Activated CD4-positive, alpha-beta memory T cell treated with anti-CD3 and anti-CD28 coated beads for 36 hours (primary cell): ENCODE measurements at regions not wholly inside any gene's neighbourhood (a gene's known extent, or its start where the extent isn't known, plus 50 kb on each side); places are given as distances from the start of the nearest gene placed in this dataset.
"Not testable (repeated sequence)": the region's sequence is repeated elsewhere in the genome, so short reads cannot be mapped to it uniquely, and the experiment has no call there.

ENCODE experiments used
- CTCF ChIA-PET: fragments of 350-600 bp; sonication (Branson Sonifier 250); formaldehyde crosslinking; loops from one replicate; lab custom pipeline; 2021; ENCODE audit warnings: antibody characterized with exemption, inconsistent platforms; lab: Charles Lee
- POLR2A ChIA-PET: fragments of 350-600 bp; sonication (Branson Sonifier 250); formaldehyde crosslinking; loops from one replicate; lab custom pipeline; 2021; ENCODE audit warnings: antibody characterized with exemption; lab: Charles Lee
- DNase-seq: peaks from one replicate; pipeline ENCODE4 v3.0.0-alpha.2; 2020
- H3K27ac Mint-ChIP-seq: one replicate; pipeline ENCODE4 v1.8.0; 2021; ENCODE audit warnings: mixed read lengths
- H3K27me3 Mint-ChIP-seq: one replicate; pipeline ENCODE4 v1.8.0; 2021; ENCODE audit warnings: mixed read lengths
- H3K36me3 Mint-ChIP-seq: one replicate; pipeline ENCODE4 v1.8.0; 2021; ENCODE audit warnings: mixed read lengths
- H3K4me1 Mint-ChIP-seq: one replicate; pipeline ENCODE4 v1.8.0; 2021; ENCODE audit warnings: low read depth, mixed read lengths
- H3K4me3 Mint-ChIP-seq: one replicate; pipeline ENCODE4 v1.8.0; 2021; ENCODE audit warnings: mild to moderate bottlenecking, mixed read lengths
- H3K9me3 Mint-ChIP-seq: one replicate; pipeline ENCODE4 v1.8.0; 2021; ENCODE audit warnings: mixed read lengths
- intact Hi-C: fragments of 100-400 bp; cut with micrococcal nuclease; formaldehyde crosslinking; loops from one replicate; pipeline ENCODE4 v1.15.1; 2023

- H3K36me3 Mint-ChIP-seq: no peaks in the 10 kb centered on the region
- CTCF ChIA-PET: no interaction called here
- no peak overlapping the region for H3K27ac Mint-ChIP-seq
- H3K9me3 Mint-ChIP-seq: peaks cover 2% of the 10 kb centered on the region
- no peak for DNase-seq
- H3K4me3 Mint-ChIP-seq: no peak overlapping the region
- POLR2A ChIA-PET: no interaction called here
- no peaks in the 10 kb centered on the region for H3K27me3 Mint-ChIP-seq
- H3K4me1 Mint-ChIP-seq: no peaks in the 10 kb centered on the region
- intact Hi-C loops: no loop called here
Measured at GRCh38 chr4:189507060-189507459, 433.6 kb upstream of the FRG1 start.

- H3K36me3 Mint-ChIP-seq: no peaks in the 10 kb centered on the region
- no peak overlapping the region for H3K4me3 Mint-ChIP-seq
- peaks cover 2% of the 10 kb centered on the region for H3K9me3 Mint-ChIP-seq
- H3K4me1 Mint-ChIP-seq: no peaks in the 10 kb centered on the region
- H3K27ac Mint-ChIP-seq: no peak overlapping the region
- no peak for DNase-seq
- H3K27me3 Mint-ChIP-seq: no peaks in the 10 kb centered on the region
- intact Hi-C loops: no loop called here
- POLR2A ChIA-PET: no interaction called here
- CTCF ChIA-PET: no interaction called here
Measured at GRCh38 chr4:189510601-189511000, 430.1 kb upstream of the FRG1 start.

GRCh38 chr4:189511581-189511980 lies 429.1 kb upstream of the FRG1 start:
- DNase-seq: no peak
- ChIA-PET POLR2A (no interaction called here), CTCF (no interaction called here)
- intact Hi-C loops: no loop called here
- no peak overlapping the region for H3K4me3 Mint-ChIP-seq
- H3K36me3 Mint-ChIP-seq: no peaks in the 10 kb centered on the region
- peaks cover 2% of the 10 kb centered on the region for H3K9me3 Mint-ChIP-seq
- H3K27ac Mint-ChIP-seq: no peak overlapping the region
- H3K4me1 Mint-ChIP-seq: no peaks in the 10 kb centered on the region
- no peaks in the 10 kb centered on the region for H3K27me3 Mint-ChIP-seq

GRCh38 chr4:189513421-189513820 lies 427.3 kb upstream of the FRG1 start:
- intact Hi-C loops: no loop called here
- Mint-ChIP-seq H3K27ac (no peak overlapping the region), H3K4me1 (no peaks in the 10 kb centered on the region), H3K27me3 (no peaks in the 10 kb centered on the region), H3K4me3 (no peak overlapping the region), H3K36me3 (no peaks in the 10 kb centered on the region), H3K9me3 (peaks cover 2% of the 10 kb centered on the region)
- ChIA-PET POLR2A (no interaction called here), CTCF (no interaction called here)
- no peak for DNase-seq

- H3K36me3 Mint-ChIP-seq: no peaks in the 10 kb centered on the region
- intact Hi-C loops: no loop called here
- ChIA-PET CTCF (no interaction called here), POLR2A (no interaction called here)
- peaks cover 2% of the 10 kb centered on the region for H3K9me3 Mint-ChIP-seq
- H3K27me3 Mint-ChIP-seq: no peaks in the 10 kb centered on the region
- H3K4me3 Mint-ChIP-seq: no peak overlapping the region
- DNase-seq: no peak
- no peaks in the 10 kb centered on the region for H3K4me1 Mint-ChIP-seq
- no peak overlapping the region for H3K27ac Mint-ChIP-seq
Measured at GRCh38 chr4:189514209-189514608, 426.5 kb upstream of the FRG1 start.

GRCh38 chr4:189516902-189517301 lies 423.8 kb upstream of the FRG1 start:
- H3K4me3 Mint-ChIP-seq: no peak overlapping the region
- no peaks in the 10 kb centered on the region for H3K27me3 Mint-ChIP-seq
- intact Hi-C loops: no loop called here

GRCh38 chr4:189519186-189519585 lies 421.5 kb upstream of the FRG1 start:
- Mint-ChIP-seq H3K4me3 (no peak overlapping the region), H3K27me3 (no peaks in the 10 kb centered on the region), H3K27ac (no peak overlapping the region), H3K36me3 (no peaks in the 10 kb centered on the region), H3K9me3 (peaks cover 2% of the 10 kb centered on the region), H3K4me1 (no peaks in the 10 kb centered on the region)
- POLR2A ChIA-PET: no interaction called here
- DNase-seq: no peak
- intact Hi-C loops: no loop called here
- CTCF ChIA-PET: no interaction called here

More at GRCh38 chr4:189516902-189517301, 423.8 kb upstream of the FRG1 start:
- no peak overlapping the region for H3K27ac Mint-ChIP-seq
- ChIA-PET POLR2A (no interaction called here), CTCF (no interaction called here)
- DNase-seq: no peak
- no peaks in the 10 kb centered on the region for H3K36me3 Mint-ChIP-seq
- H3K9me3 Mint-ChIP-seq: no peaks in the 10 kb centered on the region
- no peaks in the 10 kb centered on the region for H3K4me1 Mint-ChIP-seq

GRCh38 chr4:189525304-189525703 lies 415.4 kb upstream of the FRG1 start:
- POLR2A ChIA-PET: no interaction called here
- no peaks in the 10 kb centered on the region for H3K27me3 Mint-ChIP-seq
- no peaks in the 10 kb centered on the region for H3K36me3 Mint-ChIP-seq
- no peak overlapping the region for H3K27ac Mint-ChIP-seq
- no peak overlapping the region for H3K4me3 Mint-ChIP-seq
- DNase-seq: no peak
- H3K9me3 Mint-ChIP-seq: peaks cover 30% of the 10 kb centered on the region
- CTCF ChIA-PET: no interaction called here
- intact Hi-C loops: no loop called here
- H3K4me1 Mint-ChIP-seq: no peaks in the 10 kb centered on the region

GRCh38 chr4:189530848-189531247 lies 409.8 kb upstream of the FRG1 start:
- CTCF ChIA-PET: no interaction called here
- POLR2A ChIA-PET: no interaction called here
- peaks cover 29% of the 10 kb centered on the region for H3K9me3 Mint-ChIP-seq

GRCh38 chr4:189533603-189534002 lies 407.1 kb upstream of the FRG1 start:
- Mint-ChIP-seq H3K27me3 (no peaks in the 10 kb centered on the region), H3K27ac (no peak overlapping the region), H3K36me3 (no peaks in the 10 kb centered on the region), H3K9me3 (peaks cover 22% of the 10 kb centered on the region), H3K4me1 (no peaks in the 10 kb centered on the region), H3K4me3 (no peak overlapping the region)
- ChIA-PET CTCF (no interaction called here), POLR2A (no interaction called here)
- no peak for DNase-seq
- intact Hi-C loops: no loop called here

More at GRCh38 chr4:189530848-189531247, 409.8 kb upstream of the FRG1 start:
- no peaks in the 10 kb centered on the region for H3K36me3 Mint-ChIP-seq
- H3K4me1 Mint-ChIP-seq: no peaks in the 10 kb centered on the region
- intact Hi-C loops: no loop called here
- H3K27ac Mint-ChIP-seq: no peak overlapping the region
- no peaks in the 10 kb centered on the region for H3K27me3 Mint-ChIP-seq
- no peak overlapping the region for H3K4me3 Mint-ChIP-seq
- no peak for DNase-seq

GRCh38 chr4:189547559-189547958 lies 393.1 kb upstream of the FRG1 start:
- no peaks in the 10 kb centered on the region for H3K36me3 Mint-ChIP-seq
- no peak overlapping the region for H3K27ac Mint-ChIP-seq
- POLR2A ChIA-PET: no interaction called here
- no peak overlapping the region for H3K4me3 Mint-ChIP-seq
- CTCF ChIA-PET: no interaction called here
- H3K27me3 Mint-ChIP-seq: no peaks in the 10 kb centered on the region
- H3K4me1 Mint-ChIP-seq: no peaks in the 10 kb centered on the region
- intact Hi-C loops: no loop called here
- no peak for DNase-seq
- H3K9me3 Mint-ChIP-seq: no peaks in the 10 kb centered on the region

- H3K4me1 Mint-ChIP-seq: no peaks in the 10 kb centered on the region
- H3K27ac Mint-ChIP-seq: no peak overlapping the region
- CTCF ChIA-PET: no interaction called here
- no peaks in the 10 kb centered on the region for H3K9me3 Mint-ChIP-seq
- intact Hi-C loops: no loop called here
- H3K36me3 Mint-ChIP-seq: no peaks in the 10 kb centered on the region
- no peak for DNase-seq
- H3K27me3 Mint-ChIP-seq: no peaks in the 10 kb centered on the region
- no peak overlapping the region for H3K4me3 Mint-ChIP-seq
- POLR2A ChIA-PET: no interaction called here
Measured at GRCh38 chr4:189548484-189549125, 392.1 kb upstream of the FRG1 start.

- DNase-seq, H3K27ac Mint-ChIP-seq, POLR2A ChIA-PET, H3K27me3 Mint-ChIP-seq, H3K36me3 Mint-ChIP-seq, H3K4me1 Mint-ChIP-seq, H3K4me3 Mint-ChIP-seq, intact Hi-C loops, H3K9me3 Mint-ChIP-seq: not testable (repeated sequence)
- CTCF ChIA-PET: interaction anchor here (0.7 kb wide), 1 partner anchor 1040 kb away, joined by 3 read pairs; no protein-coding TSS in a partner anchor
Measured at GRCh38 chr4:189551931-189552670, 388.6 kb upstream of the FRG1 start.
